ENCODE measurements at regions not wholly inside any gene's neighbourhood (a gene's known extent, or its start where the extent isn't known, plus 50 kb on each side); places are given as distances from the start of the nearest gene placed in this dataset.

- TF ChIP-seq HSF1 (IDR thresholded peaks at IDR 0.05; ENCODE audit: low read depth, low read length) (no peak), RCOR1 (conservative IDR thresholded peaks at IDR 0.05; ENCODE audit: low read depth, low read length) (no peak), TAF1 (IDR thresholded peaks at IDR 0.05; ENCODE audit: borderline replicate concordance, low read depth, low read length) (no peak), PAX5 (IDR thresholded peaks at IDR 0.05; ENCODE audit: borderline replicate concordance, low read depth, low read length) (no peak), RAD51 (IDR thresholded peaks at IDR 0.05) (no peak)
Observed at GRCh38 chr6:104484191-104484590, 375.5 kb downstream of the HACE1 start (continued).

GRCh38 chr6:104483225-104483834 lies 376.4 kb downstream of the HACE1 start:
- POLR2A ChIA-PET = no interaction called here
- Histone ChIP-seq H3K9me3 (replicated peaks; ENCODE audit: control insufficient read depth, insufficient read depth, low read length) (no peaks in the 10 kb centered on the region), H4K20me1 (ENCODE audit: control insufficient read depth, insufficient read depth) (no peaks in the 10 kb centered on the region), H3K4me1 (ENCODE audit: control insufficient read depth, insufficient read depth, low read length) (no peaks in the 10 kb centered on the region), H3K79me2 (ENCODE audit: control insufficient read depth, insufficient read depth, low read length) (no peaks in the 10 kb centered on the region), H3K27ac (ENCODE audit: control insufficient read depth, insufficient read depth) (no peak overlapping the region), H3K27me3 (replicated peaks in 1 of 2; ENCODE audit: control insufficient read depth in 2 of 2, insufficient read depth in 2 of 2, low read length in 1 of 2) (no peaks in the 10 kb centered on the region; a peak in 1 of 4 replicates), H3K36me3 (ENCODE audit: control insufficient read depth in 2 of 2, insufficient read depth in 2 of 2, low read length in 1 of 2) (no peaks in the 10 kb centered on the region), H3K4me2 (ENCODE audit: control insufficient read depth, insufficient read depth) (no peak overlapping the region), H3K9ac (ENCODE audit: control insufficient read depth, insufficient read depth, low read length) (no peak overlapping the region), H3K4me3 (no peak overlapping the region), H2AFZ (ENCODE audit: control insufficient read depth, low read depth, low read length) (no peak overlapping the region)
- CTCF ChIA-PET = interaction anchor here (0.9 kb wide), 1 partner anchor 17 kb away, joined by 3 read pairs; no protein-coding TSS in a partner anchor
- RAD21 ChIA-PET (ENCODE audit: unreplicated experiment) = no interaction called here
- TF ChIP-seq SKIL (IDR thresholded peaks at IDR 0.05; ENCODE audit: low read depth, poor library complexity, severe bottlenecking) (no peak), KLF5 (IDR thresholded peaks at IDR 0.05; ENCODE audit: partially characterized antibody) (no peak), CTCF (IDR thresholded peaks at IDR 0.05 in 2 of 3, conservative IDR thresholded peaks at IDR 0.05 in 1 of 3; ENCODE audit: control insufficient read depth in 2 of 3, extremely low read depth in 1 of 3, insufficient read depth in 1 of 3, low read depth in 3 of 3, low read length in 3 of 3) (peak in 1 of 3 experiments; percentile 30; a peak in 2 of 6 replicates), RAD21 (IDR thresholded peaks at IDR 0.05; ENCODE audit: insufficient read depth, low read depth, low read length) (peak; percentile 55)
- no TSS peak for BruUV-seq (replicated peaks)
- DNase-seq (ENCODE audit: low read depth, low spot score) = no peak
- ATAC-seq = no peak
- SMC1A ChIA-PET (ENCODE audit: uncharacterized antibody, unreplicated experiment) = interaction anchor here (1.2 kb wide), 1 partner anchor 16 kb away, joined by 3 read pairs; no protein-coding TSS in a partner anchor
- intact Hi-C loops (cut with micrococcal nuclease; ENCODE audit: unreplicated experiment) = no loop called here
- in situ Hi-C loops (cut with MboI) = no loop called here
- WGBS (ENCODE audit: insufficient coverage, insufficient replicate concordance, low lambda C conversion rate, missing lambda C conversion rate) = 0% methylated on average over 2 of the region's 2 CpGs
- FAIRE-seq = no peak
